ENCODE measurements at regions not wholly inside any gene's neighbourhood (a gene's known extent, or its start where the extent isn't known, plus 50 kb on each side); places are given as distances from the start of the nearest gene placed in this dataset.

- TF ChIP-seq CTCF (IDR thresholded peaks at IDR 0.05) = no peak
- no peak for TF ChIP-seq POLR2A (IDR thresholded peaks at IDR 0.05)
These were observed 296.6 kb upstream of the KITLG start for GRCh38 chr12:88876857-88877256.

Measured in heart left ventricle (tissue), 13 donors.